BJ (cell line): ENCODE measurements at regions not wholly inside any gene's neighbourhood (a gene's known extent, or its start where the extent isn't known, plus 50 kb on each side); places are given as distances from the start of the nearest gene placed in this dataset.

Experiments used
- CTCF ChIA-PET: fragments of 350-600 bp; formaldehyde crosslinking; extraction: SDS; loops from one replicate; lab custom pipeline; 2021; ENCODE audit warnings: antibody characterized with exemption, inconsistent platforms; lab: Yijun Ruan, JAX
- POLR2A ChIA-PET: fragments of 300-600 bp; sonication (Branson Sonifier 250); formaldehyde crosslinking; extraction: SDS; loops from one replicate; lab custom pipeline; 2021; ENCODE audit warnings: antibody characterized with exemption; lab: Charles Lee
- DNase-seq: peaks from one replicate; pipeline ENCODE4 v3.0.0-alpha.2; 2011; ENCODE audit warnings: low read depth
- H3K27me3 ChIP-seq: 2 replicates; pipeline ENCODE4 v1.6.0; 2011; ENCODE audit warnings: low read length; ENCODE audit not compliant: control insufficient read depth, insufficient read depth
- H3K36me3 ChIP-seq: 2 replicates; pipeline ENCODE4 v1.5.1; 2011; ENCODE audit warnings: low read length; ENCODE audit not compliant: control insufficient read depth, insufficient read depth
- H3K4me3 ChIP-seq: 2 replicates; pipeline ENCODE4 v1.5.1; 2011; ENCODE audit warnings: low read depth, mild to moderate bottlenecking, control low read depth, low read length
- CTCF ChIP-seq: IDR thresholded peaks from 2 replicates; pipeline ENCODE4 v1.5.1; 2011; ENCODE audit warnings: low read depth, mild to moderate bottlenecking, control low read depth, inconsistent platforms, low read length, moderate library complexity; ENCODE audit not compliant: insufficient read depth

- TF ChIP-seq CTCF = no peak
- CTCF ChIA-PET = interaction anchor here (0.8 to 3.1 kb wide), 17 partner anchors 8 to 732 kb away, joined by 3 to 22 read pairs (median 4); no protein-coding TSS in a partner anchor
- H3K27me3 ChIP-seq = no peaks in the 10 kb centered on the region; the same call in 1 of the 2 replicates
- no peak for DNase-seq
- H3K4me3 ChIP-seq = no peak overlapping the region
- POLR2A ChIA-PET = no interaction called here
- no peaks in the 10 kb centered on the region for H3K36me3 ChIP-seq
Measured at GRCh38 chr2:236342951-236343350, 78.7 kb upstream of the ASB18 start.

- H3K27me3 ChIP-seq = no peaks in the 10 kb centered on the region; the same call in 1 of the 2 replicates
- POLR2A ChIA-PET = no interaction called here
- H3K4me3 ChIP-seq = no peak overlapping the region
- DNase-seq = peak; percentile 10
- CTCF ChIA-PET = interaction anchor here (0.8 to 3.1 kb wide), 17 partner anchors 9 to 730 kb away, joined by 3 to 22 read pairs (median 4); no protein-coding TSS in a partner anchor
- TF ChIP-seq CTCF = peak; percentile 89
- no peaks in the 10 kb centered on the region for H3K36me3 ChIP-seq
Measured at GRCh38 chr2:236343400-236344161, 79.4 kb upstream of the ASB18 start.

GRCh38 chr2:236344446-236344845, 80.2 kb upstream of the ASB18 start:
- DNase-seq = no peak
- no peak overlapping the region for H3K4me3 ChIP-seq
- no peaks in the 10 kb centered on the region for H3K36me3 ChIP-seq
- no peaks in the 10 kb centered on the region; the same call in 1 of the 2 replicates for H3K27me3 ChIP-seq
- TF ChIP-seq CTCF = no peak
- POLR2A ChIA-PET = no interaction called here
- CTCF ChIA-PET = interaction anchor here (1.0 to 1.6 kb wide), 3 partner anchors 565 to 729 kb away, joined by 3 to 5 read pairs (median 4); no protein-coding TSS in a partner anchor

GRCh38 chr2:236345081-236345714, 81.0 kb upstream of the ASB18 start:
- no peak for TF ChIP-seq CTCF
- Histone ChIP-seq H3K27me3 (no peaks in the 10 kb centered on the region; the same call in 1 of the 2 replicates), H3K36me3 (no peaks in the 10 kb centered on the region), H3K4me3 (no peak overlapping the region)
- ChIA-PET CTCF (interaction anchor here (0.7 to 1.7 kb wide), 5 partner anchors 624 to 740 kb away, joined by 3 to 5 read pairs (median 3); partner anchors contain the start of gene COPS8), POLR2A (no interaction called here)
- DNase-seq = no peak

GRCh38 chr2:236346366-236346765, 82.2 kb upstream of the ASB18 start:
- no peak for DNase-seq
- no peak for TF ChIP-seq CTCF
- Histone ChIP-seq H3K27me3 (no peaks in the 10 kb centered on the region; the same call in 1 of the 2 replicates), H3K36me3 (no peaks in the 10 kb centered on the region), H3K4me3 (no peak overlapping the region)
- POLR2A ChIA-PET = no interaction called here
- CTCF ChIA-PET = interaction anchor here (0.9 to 1.7 kb wide), 2 partner anchors 727 to 739 kb away, joined by 3 to 4 read pairs; partner anchors contain the start of gene COPS8
